T-helper 1 cell treated with Interleukin-12 subunit alpha and Interleukin-12 subunit beta and Interleukin-4 antibody, amounts not matched to agents 30 ng/mL and 1 ng/mL, for 36 hours (primary cell): ENCODE measurements at regions not wholly inside any gene's neighbourhood (a gene's known extent, or its start where the extent isn't known, plus 50 kb on each side); places are given as distances from the start of the nearest gene placed in this dataset.

Experiments
- intact Hi-C: fragments of 100-400 bp; cut with micrococcal nuclease; formaldehyde crosslinking; loops from one replicate; pipeline ENCODE4 v1.15.1; 2024

GRCh38 chr11:11177156-11177808 is 175.8 kb downstream of the CSNK2A3 start:
- intact Hi-C loops, result no loop called here

GRCh38 chr11:11173316-11174025 is 179.6 kb downstream of the CSNK2A3 start:
- intact Hi-C loops, result no loop called here

- intact Hi-C loops, result loop anchor here (1.0 kb wide), 1 partner anchor 22 kb away; no protein-coding TSS in a partner anchor
These were observed 181.2 kb downstream of the CSNK2A3 start for GRCh38 chr11:11171854-11172253.

- intact Hi-C loops, result no loop called here
These were observed 181.8 kb downstream of the CSNK2A3 start for GRCh38 chr11:11171285-11171684.

GRCh38 chr11:11170352-11171084 is 182.5 kb downstream of the CSNK2A3 start:
- intact Hi-C loops, result no loop called here

- intact Hi-C loops, result no loop called here
These were observed 183.2 kb downstream of the CSNK2A3 start for GRCh38 chr11:11169715-11170351.

- intact Hi-C loops, result no loop called here
These were observed 185.2 kb downstream of the CSNK2A3 start for GRCh38 chr11:11167806-11168205.

- intact Hi-C loops, result no loop called here
These were observed 188.7 kb downstream of the CSNK2A3 start for GRCh38 chr11:11164334-11164690.

- intact Hi-C loops, result no loop called here
These were observed 189.2 kb downstream of the CSNK2A3 start for GRCh38 chr11:11163669-11164333.

- intact Hi-C loops, result no loop called here
These were observed 189.8 kb downstream of the CSNK2A3 start for GRCh38 chr11:11163236-11163635.

- intact Hi-C loops, result loop anchor here (1.0 to 5.0 kb wide), 6 partner anchors 8 to 630 kb away; partner anchors contain the start of gene ZBED5
These were observed 195.9 kb downstream of the CSNK2A3 start for GRCh38 chr11:11157185-11157584.

GRCh38 chr11:11155962-11156815 is 196.9 kb downstream of the CSNK2A3 start:
- intact Hi-C loops, result loop anchor here (1.0 to 5.0 kb wide), 4 partner anchors 110 to 685 kb away; partner anchors contain the start of genes USP47 and ZBED5

- intact Hi-C loops, result no loop called here
These were observed 200.2 kb downstream of the CSNK2A3 start for GRCh38 chr11:11152877-11153276.

GRCh38 chr11:11149671-11150459 is 203.2 kb downstream of the CSNK2A3 start:
- intact Hi-C loops, result loop anchor here (1.0 to 10.0 kb wide), 5 partner anchors 7 to 693 kb away; partner anchors contain the start of genes EIF4G2 and GALNT18

- intact Hi-C loops, result loop anchor here (2.0 to 10.0 kb wide), 3 partner anchors 340 to 694 kb away; partner anchors contain the start of genes EIF4G2 and GALNT18
These were observed 204.5 kb downstream of the CSNK2A3 start for GRCh38 chr11:11148596-11148995.

GRCh38 chr11:11148104-11148509 is 204.9 kb downstream of the CSNK2A3 start:
- intact Hi-C loops, result loop anchor here (2.0 to 10.0 kb wide), 3 partner anchors 339 to 695 kb away; partner anchors contain the start of genes EIF4G2 and GALNT18

GRCh38 chr11:11146830-11147229 is 206.2 kb downstream of the CSNK2A3 start:
- intact Hi-C loops, result loop anchor here (10.0 kb wide), 1 partner anchor 478 kb away; the partner anchor contains the start of gene GALNT18

GRCh38 chr11:11143849-11144248 is 209.2 kb downstream of the CSNK2A3 start:
- intact Hi-C loops, result loop anchor here (10.0 kb wide), 1 partner anchor 481 kb away; the partner anchor contains the start of gene GALNT18

GRCh38 chr11:11142430-11142829 is 210.6 kb downstream of the CSNK2A3 start:
- intact Hi-C loops, result loop anchor here (10.0 kb wide), 1 partner anchor 482 kb away; the partner anchor contains the start of gene GALNT18
